IMR-90 (cell line): ENCODE measurements at regions not wholly inside any gene's neighbourhood (a gene's known extent, or its start where the extent isn't known, plus 50 kb on each side); places are given as distances from the start of the nearest gene placed in this dataset.
A peak's percentile ranks its signal among the peaks of the same experiment; 100 is the strongest.

Experiments used
- BHLHE40 ChIP-seq: fragments of 150-350 bp; IDR thresholded peaks from 2 replicates; pipeline ENCODE4 v1.6.1; 2016; ENCODE audit warnings: mild to moderate bottlenecking, low read depth, low read length
- CTCF ChIP-seq: conservative IDR thresholded peaks from 2 replicates; pipeline ENCODE4 v1.5.1; 2012; ENCODE audit warnings: mild to moderate bottlenecking, low read depth, low read length, improper control_type of control experiment
- MXI1 ChIP-seq: IDR thresholded peaks from 2 replicates; pipeline ENCODE4 v1.6.1; 2012; ENCODE audit warnings: low read depth, mild to moderate bottlenecking, low read length, moderate library complexity, borderline replicate concordance
- POLR2A ChIP-seq: IDR thresholded peaks from 2 replicates; pipeline ENCODE4 v1.6.1; 2012; ENCODE audit warnings: mild to moderate bottlenecking, low read depth, low read length
- RAD21 ChIP-seq: IDR thresholded peaks from 2 replicates; pipeline ENCODE4 v1.6.1; 2012; ENCODE audit warnings: low read length, improper control_type of control experiment
- RFX5 ChIP-seq: IDR thresholded peaks from 2 replicates; pipeline ENCODE4 v1.8.0; 2012; ENCODE audit warnings: low read depth, mild to moderate bottlenecking, low read length, moderate library complexity

DNA sequence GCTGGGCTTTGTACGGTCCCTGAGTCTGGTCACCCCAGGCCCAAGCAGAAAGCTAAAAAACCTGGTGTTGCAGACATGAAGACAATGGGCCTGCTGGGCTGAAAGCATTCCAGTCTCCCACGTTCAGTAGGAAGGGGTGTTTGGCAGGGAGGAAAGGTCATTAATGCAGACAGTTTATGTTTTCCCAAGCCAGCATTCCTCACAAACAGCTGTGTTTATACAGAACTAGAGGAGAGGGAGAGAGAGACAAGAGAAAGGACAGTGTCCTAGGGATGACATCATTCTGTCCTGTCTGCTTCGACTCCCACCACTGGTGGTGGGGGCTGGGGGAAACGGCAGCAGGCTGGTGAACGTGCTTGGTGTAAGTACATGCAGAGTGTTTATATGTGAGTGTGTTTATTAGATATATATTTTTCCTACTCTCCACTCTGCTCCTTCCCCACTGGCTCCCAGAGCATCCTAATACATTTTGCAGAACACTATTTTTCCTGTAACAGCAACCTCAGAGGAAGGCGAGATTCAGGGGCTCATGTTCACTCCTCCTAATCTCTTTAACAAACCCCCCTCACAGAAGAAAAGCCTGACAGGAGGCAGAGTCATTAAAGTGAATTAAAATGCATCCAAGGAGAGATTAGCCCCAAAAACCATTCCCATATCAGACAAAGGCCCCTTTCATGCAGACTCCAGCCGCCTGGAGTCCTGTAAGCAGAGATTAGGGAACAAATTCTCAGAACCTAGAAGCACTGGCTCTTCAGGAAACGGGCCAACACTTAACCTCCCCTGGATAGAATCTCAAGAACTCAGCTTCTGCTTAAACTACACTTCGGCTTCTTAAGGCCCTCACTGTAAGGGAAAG, 380.4 kb downstream of the TNS1 start:
- TF ChIP-seq POLR2A, result no peak
- TF ChIP-seq RAD21, result no peak
- TF ChIP-seq CTCF, result no peak
- TF ChIP-seq RFX5, result no peak
- TF ChIP-seq BHLHE40, result peak; percentile 92
- no peak for TF ChIP-seq MXI1
